ENCODE measurements at regions not wholly inside any gene's neighbourhood (a gene's known extent, or its start where the extent isn't known, plus 50 kb on each side); places are given as distances from the start of the nearest gene placed in this dataset.

GRCh38 chr1:199083680-199084079 is 444.8 kb downstream of the PTPRC start:
- TF ChIP-seq EZH2 (IDR thresholded peaks at IDR 0.05; ENCODE audit: borderline replicate concordance, low read depth, low read length, poor library complexity, severe bottlenecking): no peak
- TF ChIP-seq, protein P1, sequence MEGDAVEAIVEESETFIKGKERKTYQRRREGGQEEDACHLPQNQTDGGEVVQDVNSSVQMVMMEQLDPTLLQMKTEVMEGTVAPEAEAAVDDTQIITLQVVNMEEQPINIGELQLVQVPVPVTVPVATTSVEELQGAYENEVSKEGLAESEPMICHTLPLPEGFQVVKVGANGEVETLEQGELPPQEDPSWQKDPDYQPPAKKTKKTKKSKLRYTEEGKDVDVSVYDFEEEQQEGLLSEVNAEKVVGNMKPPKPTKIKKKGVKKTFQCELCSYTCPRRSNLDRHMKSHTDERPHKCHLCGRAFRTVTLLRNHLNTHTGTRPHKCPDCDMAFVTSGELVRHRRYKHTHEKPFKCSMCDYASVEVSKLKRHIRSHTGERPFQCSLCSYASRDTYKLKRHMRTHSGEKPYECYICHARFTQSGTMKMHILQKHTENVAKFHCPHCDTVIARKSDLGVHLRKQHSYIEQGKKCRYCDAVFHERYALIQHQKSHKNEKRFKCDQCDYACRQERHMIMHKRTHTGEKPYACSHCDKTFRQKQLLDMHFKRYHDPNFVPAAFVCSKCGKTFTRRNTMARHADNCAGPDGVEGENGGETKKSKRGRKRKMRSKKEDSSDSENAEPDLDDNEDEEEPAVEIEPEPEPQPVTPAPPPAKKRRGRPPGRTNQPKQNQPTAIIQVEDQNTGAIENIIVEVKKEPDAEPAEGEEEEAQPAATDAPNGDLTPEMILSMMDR (conservative IDR thresholded peaks at IDR 0.05; ENCODE audit: low read depth, low read length): no peak

Measured in A673 (cell line).